ENCODE measurements at regions not wholly inside any gene's neighbourhood (a gene's known extent, or its start where the extent isn't known, plus 50 kb on each side); places are given as distances from the start of the nearest gene placed in this dataset.

DNA sequence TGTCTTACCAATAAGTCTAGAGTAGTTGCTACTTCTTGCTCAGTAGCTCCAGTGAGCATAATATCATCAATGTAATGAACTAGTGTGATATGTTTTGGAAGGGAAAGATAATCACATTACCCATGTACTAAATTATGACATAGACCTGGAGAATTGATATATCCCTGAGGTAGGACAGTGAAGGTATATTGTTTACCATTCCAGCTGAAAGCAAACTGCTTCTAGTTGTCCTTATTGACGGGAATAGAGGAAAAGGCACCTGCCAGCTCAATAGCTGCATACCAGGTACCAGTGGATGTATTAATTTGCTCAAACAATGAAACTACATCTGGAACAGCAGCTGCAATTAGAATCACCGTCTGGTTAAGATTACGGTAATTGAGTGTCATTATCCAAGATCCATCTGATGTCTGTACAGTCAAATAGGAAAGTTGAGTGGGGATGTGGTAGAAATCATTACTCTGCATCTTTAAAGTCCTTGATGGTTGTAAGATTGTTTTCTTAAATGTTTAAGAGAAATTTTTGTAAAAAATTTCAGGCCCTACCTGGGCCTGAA, 100.0 kb upstream of the ARHGAP5 start:
- TF ChIP-seq, protein P1, sequence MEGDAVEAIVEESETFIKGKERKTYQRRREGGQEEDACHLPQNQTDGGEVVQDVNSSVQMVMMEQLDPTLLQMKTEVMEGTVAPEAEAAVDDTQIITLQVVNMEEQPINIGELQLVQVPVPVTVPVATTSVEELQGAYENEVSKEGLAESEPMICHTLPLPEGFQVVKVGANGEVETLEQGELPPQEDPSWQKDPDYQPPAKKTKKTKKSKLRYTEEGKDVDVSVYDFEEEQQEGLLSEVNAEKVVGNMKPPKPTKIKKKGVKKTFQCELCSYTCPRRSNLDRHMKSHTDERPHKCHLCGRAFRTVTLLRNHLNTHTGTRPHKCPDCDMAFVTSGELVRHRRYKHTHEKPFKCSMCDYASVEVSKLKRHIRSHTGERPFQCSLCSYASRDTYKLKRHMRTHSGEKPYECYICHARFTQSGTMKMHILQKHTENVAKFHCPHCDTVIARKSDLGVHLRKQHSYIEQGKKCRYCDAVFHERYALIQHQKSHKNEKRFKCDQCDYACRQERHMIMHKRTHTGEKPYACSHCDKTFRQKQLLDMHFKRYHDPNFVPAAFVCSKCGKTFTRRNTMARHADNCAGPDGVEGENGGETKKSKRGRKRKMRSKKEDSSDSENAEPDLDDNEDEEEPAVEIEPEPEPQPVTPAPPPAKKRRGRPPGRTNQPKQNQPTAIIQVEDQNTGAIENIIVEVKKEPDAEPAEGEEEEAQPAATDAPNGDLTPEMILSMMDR (IDR thresholded peaks at IDR 0.05; ENCODE audit: insufficient read depth, low read length), result no peak
- DNase-seq (ENCODE audit: low read depth), result no peak

GRCh38 chr14:31978423-31978822, 98.7 kb upstream of the ARHGAP5 start:
- TF ChIP-seq, protein P1 (IDR thresholded peaks at IDR 0.05; ENCODE audit: insufficient read depth, low read length), result no peak
- H3K4me3 ChIP-seq (ENCODE audit: low read depth, low read length), result no peak overlapping the region
- DNase-seq (ENCODE audit: low read depth), result no peak

More for the DNA sequence above, 100.0 kb upstream of the ARHGAP5 start:
- no peak overlapping the region for H3K4me3 ChIP-seq (ENCODE audit: low read depth, low read length)

GRCh38 chr14:31982642-31983041, 94.5 kb upstream of the ARHGAP5 start:
- TF ChIP-seq, protein P1 (IDR thresholded peaks at IDR 0.05; ENCODE audit: insufficient read depth, low read length), result no peak
- DNase-seq (ENCODE audit: low read depth), result no peak

DNA sequence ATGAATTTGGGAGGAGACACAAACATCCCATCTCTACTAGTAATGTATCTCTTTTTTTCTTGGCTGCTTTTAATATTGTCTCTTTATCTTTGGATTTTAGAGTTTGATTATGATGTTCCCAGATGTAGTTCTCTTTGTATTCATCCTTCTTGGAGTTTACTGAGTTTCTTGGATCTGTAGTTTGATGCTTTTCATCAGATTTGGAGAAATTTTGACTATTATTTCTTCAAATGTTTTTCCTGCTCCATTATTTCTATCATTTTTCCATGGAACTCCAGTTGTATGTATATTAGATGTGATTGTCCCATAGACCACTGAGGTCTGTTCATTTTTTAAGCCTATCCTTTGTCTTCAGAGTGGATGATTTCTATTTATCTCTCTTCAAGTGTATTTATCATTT, 90.7 kb upstream of the ARHGAP5 start:
- TF ChIP-seq, protein P1 (IDR thresholded peaks at IDR 0.05; ENCODE audit: insufficient read depth, low read length), result no peak
- DNase-seq (ENCODE audit: low read depth), result no peak
- H3K4me3 ChIP-seq (ENCODE audit: low read depth, low read length), result no peak overlapping the region

More at GRCh38 chr14:31982642-31983041, 94.5 kb upstream of the ARHGAP5 start:
- no peak overlapping the region for H3K4me3 ChIP-seq (ENCODE audit: low read depth, low read length)

DNA sequence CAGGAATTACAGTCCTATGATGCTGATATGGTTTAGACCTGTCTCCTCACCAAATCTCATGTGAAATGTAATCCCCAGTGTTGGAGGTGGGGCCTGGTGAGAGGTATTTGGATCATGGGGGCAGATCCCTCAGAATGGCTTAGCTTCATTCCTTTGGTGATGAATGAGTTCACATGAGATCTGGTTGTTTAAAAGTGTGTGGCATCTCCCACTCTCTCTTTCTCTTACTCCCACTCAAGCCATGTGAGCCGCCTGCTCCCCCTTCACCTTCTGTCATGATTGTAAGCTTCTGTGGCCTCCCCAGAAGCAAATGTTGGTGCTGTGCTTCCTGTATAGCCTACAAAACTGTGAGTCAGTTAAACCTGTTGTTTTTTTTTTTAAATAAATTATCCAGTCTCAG, 89.4 kb upstream of the ARHGAP5 start:
- H3K4me3 ChIP-seq (ENCODE audit: low read depth, low read length), result no peak overlapping the region
- TF ChIP-seq, protein P1 (IDR thresholded peaks at IDR 0.05; ENCODE audit: insufficient read depth, low read length), result no peak
- DNase-seq (ENCODE audit: low read depth), result no peak

- TF ChIP-seq, protein P1 (IDR thresholded peaks at IDR 0.05; ENCODE audit: insufficient read depth, low read length), result no peak
- DNase-seq (ENCODE audit: low read depth), result no peak
Observed at GRCh38 chr14:31988244-31988643, 88.9 kb upstream of the ARHGAP5 start.

More at GRCh38 chr14:31988244-31988643, 88.9 kb upstream of the ARHGAP5 start:
- H3K4me3 ChIP-seq (ENCODE audit: low read depth, low read length), result no peak overlapping the region
